ENCODE measurements at regions not wholly inside any gene's neighbourhood (a gene's known extent, or its start where the extent isn't known, plus 50 kb on each side); places are given as distances from the start of the nearest gene placed in this dataset.

GRCh38 chr3:21142949-21143348 lies 608.1 kb downstream of the ZNF385D start:
- no peak overlapping the region for H3K27ac ChIP-seq
- H3K27me3 Mint-ChIP-seq (ENCODE audit: insufficient read depth, low read depth), result no peaks in the 10 kb centered on the region
- H3K27me3 ChIP-seq, result no peaks in the 10 kb centered on the region
- H3K27ac Mint-ChIP-seq, result no peak overlapping the region
- peaks cover 8% of the 10 kb centered on the region for H3F3A ChIP-seq (ENCODE audit: low read depth)
- H3K9ac ChIP-seq, result no peak overlapping the region
- peaks cover 5% of the 10 kb centered on the region for H3K4me1 Mint-ChIP-seq
- no peak for DNase-seq (ENCODE audit: low spot score)
- H3K79me2 ChIP-seq (ENCODE audit: low read depth), result no peaks in the 10 kb centered on the region
- no peak overlapping the region for H3K4me3 Mint-ChIP-seq
- no peak overlapping the region for H3K4me2 ChIP-seq
- no peak overlapping the region for H2AFZ ChIP-seq (replicated peaks)
- no peaks in the 10 kb centered on the region for H3K36me3 Mint-ChIP-seq
- no peaks in the 10 kb centered on the region for H4K20me1 ChIP-seq (ENCODE audit: low read depth)
- no peaks in the 10 kb centered on the region for H3K9me3 ChIP-seq (ENCODE audit: low read depth)
- no peak overlapping the region for H3K4me3 ChIP-seq
- H3K4me1 ChIP-seq, result peaks cover 5% of the 10 kb centered on the region
- H3K36me3 ChIP-seq, result no peaks in the 10 kb centered on the region
- TF ChIP-seq CTCF (IDR thresholded peaks at IDR 0.05), result no peak
- TF ChIP-seq EZH2 (IDR thresholded peaks at IDR 0.05), result no peak
- TF ChIP-seq EZH2phosphoT487 (IDR thresholded peaks at IDR 0.05), result no peak
- peaks cover 3% of the 10 kb centered on the region for H3K9me3 Mint-ChIP-seq

DNA sequence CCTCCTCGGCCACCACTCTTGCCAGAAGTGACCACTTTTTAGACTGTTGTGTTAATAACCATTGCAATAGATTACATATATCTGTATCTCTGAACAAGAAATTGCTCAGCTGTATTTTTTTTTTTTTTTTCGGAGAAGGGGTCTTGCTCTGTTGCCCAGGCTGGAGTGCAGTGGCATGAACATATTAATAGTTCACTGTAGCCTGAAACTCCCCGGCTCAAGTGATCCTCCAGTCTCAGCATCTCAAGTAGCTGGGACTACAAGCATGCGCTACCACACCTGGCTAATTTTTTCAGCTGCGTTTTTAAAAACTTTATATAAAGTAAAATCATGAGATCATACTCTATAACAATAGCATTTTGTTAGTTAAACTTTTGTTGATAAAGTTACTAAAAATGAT lies 609.0 kb downstream of the ZNF385D start:
- Mint-ChIP-seq H3K4me1 (peaks cover 5% of the 10 kb centered on the region), H3K27ac (no peak overlapping the region), H3K9me3 (peaks cover 3% of the 10 kb centered on the region), H3K27me3 (ENCODE audit: insufficient read depth, low read depth) (no peaks in the 10 kb centered on the region), H3K4me3 (no peak overlapping the region), H3K36me3 (no peaks in the 10 kb centered on the region)
- no peak for TF ChIP-seq EZH2 (IDR thresholded peaks at IDR 0.05)
- TF ChIP-seq CTCF (IDR thresholded peaks at IDR 0.05), result no peak
- no peak for TF ChIP-seq EZH2phosphoT487 (IDR thresholded peaks at IDR 0.05)
- no peak for DNase-seq (ENCODE audit: low spot score)
- Histone ChIP-seq H3K27ac (no peak overlapping the region), H3K79me2 (ENCODE audit: low read depth) (no peaks in the 10 kb centered on the region), H4K20me1 (ENCODE audit: low read depth) (no peaks in the 10 kb centered on the region), H3K9me3 (ENCODE audit: low read depth) (no peaks in the 10 kb centered on the region), H3F3A (ENCODE audit: low read depth) (peaks cover 8% of the 10 kb centered on the region), H3K9ac (no peak overlapping the region), H3K36me3 (no peaks in the 10 kb centered on the region), H2AFZ (replicated peaks) (no peak overlapping the region), H3K4me1 (peaks cover 5% of the 10 kb centered on the region), H3K27me3 (no peaks in the 10 kb centered on the region), H3K4me3 (no peak overlapping the region), H3K4me2 (no peak overlapping the region)

DNA sequence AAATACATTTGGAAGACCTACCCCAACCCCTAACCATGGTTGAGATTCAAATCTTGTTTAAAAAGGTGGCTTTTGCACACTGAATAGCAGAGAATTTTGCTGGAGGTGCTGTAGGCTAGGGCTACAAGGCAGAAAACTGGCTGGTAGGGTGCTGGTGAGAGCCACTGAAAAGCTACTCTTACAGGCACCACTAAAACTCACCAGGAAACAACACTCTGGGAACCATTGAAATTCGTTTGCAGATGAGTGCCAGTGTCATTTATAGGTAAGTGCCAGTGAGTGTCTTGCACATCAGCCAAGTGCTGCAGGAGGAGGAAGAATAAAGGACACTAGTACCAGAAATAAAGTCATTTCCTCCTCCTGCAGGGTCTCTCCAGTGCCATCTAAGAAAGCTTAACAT lies 610.2 kb downstream of the ZNF385D start:
- Mint-ChIP-seq H3K27ac (no peak overlapping the region), H3K4me1 (peaks cover 5% of the 10 kb centered on the region), H3K9me3 (peaks cover 3% of the 10 kb centered on the region), H3K36me3 (no peaks in the 10 kb centered on the region), H3K4me3 (no peak overlapping the region), H3K27me3 (ENCODE audit: insufficient read depth, low read depth) (no peaks in the 10 kb centered on the region)
- Histone ChIP-seq H3K27me3 (no peaks in the 10 kb centered on the region), H3F3A (ENCODE audit: low read depth) (peaks cover 8% of the 10 kb centered on the region), H3K79me2 (ENCODE audit: low read depth) (no peaks in the 10 kb centered on the region), H3K4me3 (no peak overlapping the region), H3K4me2 (no peak overlapping the region), H2AFZ (replicated peaks) (peak overlapping the region; percentile 59), H3K9ac (no peak overlapping the region), H3K9me3 (ENCODE audit: low read depth) (no peaks in the 10 kb centered on the region), H3K36me3 (no peaks in the 10 kb centered on the region), H4K20me1 (ENCODE audit: low read depth) (no peaks in the 10 kb centered on the region), H3K4me1 (peaks cover 5% of the 10 kb centered on the region), H3K27ac (no peak overlapping the region)
- no peak for DNase-seq (ENCODE audit: low spot score)
- TF ChIP-seq CTCF (IDR thresholded peaks at IDR 0.05) (no peak), EZH2phosphoT487 (IDR thresholded peaks at IDR 0.05) (no peak), EZH2 (IDR thresholded peaks at IDR 0.05) (no peak)
